Sigmoid colon (tissue), 4 donors: ENCODE measurements at regions not wholly inside any gene's neighbourhood (a gene's known extent, or its start where the extent isn't known, plus 50 kb on each side); places are given as distances from the start of the nearest gene placed in this dataset.

Experiments
- CTCF ChIP-seq, 4 experiments: fragments of 450-650 bp in 3 of 4; fragments of 200-600 bp in 1 of 4; IDR thresholded peaks; one replicate each; pipeline ENCODE4 v1.5.1; 2016 to 2019; ENCODE audit warnings: antibody characterized with exemption in 4 of 4, mild to moderate bottlenecking in 3 of 4, moderate library complexity in 2 of 4
- EP300 ChIP-seq, 4 donors: sonication (generic); formaldehyde crosslinking; IDR thresholded peaks; one replicate each; pipeline ENCODE4 v1.6.1; 2017; ENCODE audit warnings: antibody characterized with exemption in 4 of 4
- POLR2A ChIP-seq, 2 donors: fragments of 450-650 bp; IDR thresholded peaks; one replicate each; pipeline ENCODE4 v1.6.1; 2016; ENCODE audit warnings: antibody characterized with exemption in 2 of 2, mild to moderate bottlenecking in 2 of 2, moderate library complexity in 2 of 2
- POLR2AphosphoS5 ChIP-seq, 4 donors: sonication (generic); formaldehyde crosslinking; IDR thresholded peaks; one replicate each; pipeline ENCODE4 v1.6.1; 2017; ENCODE audit warnings: antibody characterized with exemption in 4 of 4

- TF ChIP-seq CTCF (IDR thresholded peaks at IDR 0.05) (no peak), POLR2A (IDR thresholded peaks at IDR 0.05) (no peak), POLR2AphosphoS5 (IDR thresholded peaks at IDR 0.05) (no peak), EP300 (IDR thresholded peaks at IDR 0.05) (no peak)
Observed at GRCh38 chr2:76675212-76675611, 847.0 kb downstream of the LRRTM4 start.
